OCI-LY1 (cell line): ENCODE measurements at regions not wholly inside any gene's neighbourhood (a gene's known extent, or its start where the extent isn't known, plus 50 kb on each side); places are given as distances from the start of the nearest gene placed in this dataset.

ENCODE experiments used
- H2AFZ ChIP-seq: fragments of 200-600 bp; sonication (generic), shearing (Covaris generic); 2 replicates; pipeline ENCODE4 v1.6.0; 2014; ENCODE audit warnings: antibody characterized with exemption, mild to moderate bottlenecking, low read length
- H3F3A ChIP-seq: fragments of 200-600 bp; sonication (generic), shearing (Covaris generic); 2 replicates; pipeline ENCODE4 v1.6.0; 2014; ENCODE audit warnings: mild to moderate bottlenecking, antibody characterized with exemption, low read length, moderate library complexity; ENCODE audit not compliant: insufficient read depth
- H3K27ac ChIP-seq: fragments of 200-600 bp; sonication (generic); 2 replicates; pipeline ENCODE4 v1.5.1; 2014; ENCODE audit warnings: low read length, mixed run types, mild to moderate bottlenecking, low read depth; ENCODE audit not compliant: poor library complexity, severe bottlenecking
- H3K27me3 ChIP-seq: fragments of 200-600 bp; sonication (generic); 2 replicates; pipeline ENCODE4 v1.6.0; 2014; ENCODE audit warnings: antibody characterized with exemption, mild to moderate bottlenecking, low read length, moderate library complexity; ENCODE audit not compliant: insufficient read depth
- H3K36me3 ChIP-seq: fragments of 200-600 bp; sonication (generic); 2 replicates; pipeline ENCODE4 v1.6.1; 2014; ENCODE audit warnings: mild to moderate bottlenecking, antibody characterized with exemption, low read length, moderate library complexity, mixed read lengths; ENCODE audit not compliant: insufficient read depth
- H3K4me1 ChIP-seq: fragments of 200-600 bp; sonication (generic); 2 replicates; pipeline ENCODE4 v1.5.1; 2014; ENCODE audit warnings: mild to moderate bottlenecking, low read length, moderate library complexity; ENCODE audit not compliant: insufficient read depth, severe bottlenecking
- H3K4me2 ChIP-seq: fragments of 200-600 bp; sonication (generic), shearing (Covaris generic); 2 replicates; pipeline ENCODE4 v1.6.1; 2014; ENCODE audit warnings: low read length
- H3K4me3 ChIP-seq: fragments of 200-600 bp; sonication (generic); 2 replicates; pipeline ENCODE4 v1.5.1; 2014; ENCODE audit warnings: low read length, low read depth, mild to moderate bottlenecking, mixed read lengths; ENCODE audit not compliant: poor library complexity, severe bottlenecking
- H3K79me2 ChIP-seq: fragments of 200-600 bp; shearing (Covaris generic); 2 replicates; pipeline ENCODE4 v1.6.1; 2016; ENCODE audit warnings: mixed run types, low read length, mixed read lengths; ENCODE audit not compliant: insufficient read depth
- H3K9ac ChIP-seq: fragments of 200-600 bp; sonication (generic), shearing (Covaris generic); 2 replicates; pipeline ENCODE4 v1.6.1; 2014; ENCODE audit warnings: mild to moderate bottlenecking, low read length, mixed read lengths
- H3K9me2 ChIP-seq: fragments of 200-600 bp; sonication (generic), shearing (Covaris generic); 2 replicates; pipeline ENCODE4 v1.6.1; 2014; ENCODE audit warnings: low read depth, mild to moderate bottlenecking, low read length, mixed read lengths
- H3K9me3 ChIP-seq: fragments of 200-600 bp; shearing (Covaris generic); 2 replicates; pipeline ENCODE4 v1.6.1; 2014; ENCODE audit warnings: low read length, mixed read lengths
- H4K20me1 ChIP-seq: fragments of 200-600 bp; sonication (generic), shearing (Covaris generic); 2 replicates; pipeline ENCODE4 v1.6.0; 2016; ENCODE audit warnings: mild to moderate bottlenecking, low read length; ENCODE audit not compliant: insufficient read depth
- CTCF ChIP-seq: fragments of 200-600 bp; sonication (generic), shearing (Covaris generic); IDR thresholded peaks from 2 replicates; pipeline ENCODE4 v1.5.1; 2017; ENCODE audit warnings: mild to moderate bottlenecking, antibody characterized with exemption, low read length, moderate library complexity, mixed read lengths
- EZH2 ChIP-seq: fragments of 200-600 bp; sonication (generic), shearing (Covaris generic); IDR thresholded peaks from 2 replicates; pipeline ENCODE4 v1.8.0; 2017; ENCODE audit warnings: borderline replicate concordance, mixed run types, mild to moderate bottlenecking, antibody characterized with exemption, low read length, moderate library complexity, mixed read lengths

DNA sequence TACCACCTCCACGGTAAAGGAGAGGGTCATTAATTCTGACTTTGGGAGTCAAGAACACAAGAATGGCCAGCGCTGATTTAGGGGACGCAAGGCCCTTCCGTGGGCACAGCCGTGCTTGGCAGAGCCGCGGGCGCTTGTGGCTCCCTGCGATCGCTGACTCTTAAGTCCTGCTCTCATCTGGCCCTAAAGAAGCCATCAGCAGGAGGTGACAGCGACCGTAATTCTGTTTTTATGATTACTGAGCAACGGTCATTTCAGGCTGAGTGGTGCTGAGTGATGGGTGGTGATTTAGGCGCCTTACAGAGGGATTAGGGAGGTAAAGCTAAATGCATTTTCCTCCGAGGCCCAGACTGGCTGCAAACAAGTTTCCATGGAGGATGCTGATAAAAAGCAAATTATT lies 364.6 kb upstream of the SULF2 start:
- no peaks in the 10 kb centered on the region for H3K4me1 ChIP-seq
- H3K9ac ChIP-seq: no peak overlapping the region
- no peak overlapping the region for H3K4me3 ChIP-seq
- H3K27me3 ChIP-seq: no peaks in the 10 kb centered on the region
- H3F3A ChIP-seq: no peaks in the 10 kb centered on the region
- H3K9me3 ChIP-seq: no peaks in the 10 kb centered on the region
- H3K4me2 ChIP-seq: no peak overlapping the region
- H3K9me2 ChIP-seq: no peaks in the 10 kb centered on the region
- no peaks in the 10 kb centered on the region for H3K36me3 ChIP-seq
- H3K27ac ChIP-seq: no peak overlapping the region
- no peak overlapping the region for H2AFZ ChIP-seq
- H4K20me1 ChIP-seq: no peaks in the 10 kb centered on the region
- no peaks in the 10 kb centered on the region for H3K79me2 ChIP-seq
- no peak for TF ChIP-seq CTCF

GRCh38 chr20:48148916-48149672 lies 363.8 kb upstream of the SULF2 start:
- Histone ChIP-seq H2AFZ (no peak overlapping the region), H3K4me3 (no peak overlapping the region), H3K27ac (no peak overlapping the region), H3K79me2 (no peaks in the 10 kb centered on the region), H3K9me3 (no peaks in the 10 kb centered on the region), H3K36me3 (no peaks in the 10 kb centered on the region), H4K20me1 (no peaks in the 10 kb centered on the region), H3K4me2 (no peak overlapping the region), H3K4me1 (no peaks in the 10 kb centered on the region), H3F3A (no peaks in the 10 kb centered on the region), H3K9me2 (no peaks in the 10 kb centered on the region), H3K9ac (no peak overlapping the region), H3K27me3 (no peaks in the 10 kb centered on the region; the same call in 1 of the 2 replicates)
- TF ChIP-seq CTCF (no peak), EZH2 (no peak)

DNA sequence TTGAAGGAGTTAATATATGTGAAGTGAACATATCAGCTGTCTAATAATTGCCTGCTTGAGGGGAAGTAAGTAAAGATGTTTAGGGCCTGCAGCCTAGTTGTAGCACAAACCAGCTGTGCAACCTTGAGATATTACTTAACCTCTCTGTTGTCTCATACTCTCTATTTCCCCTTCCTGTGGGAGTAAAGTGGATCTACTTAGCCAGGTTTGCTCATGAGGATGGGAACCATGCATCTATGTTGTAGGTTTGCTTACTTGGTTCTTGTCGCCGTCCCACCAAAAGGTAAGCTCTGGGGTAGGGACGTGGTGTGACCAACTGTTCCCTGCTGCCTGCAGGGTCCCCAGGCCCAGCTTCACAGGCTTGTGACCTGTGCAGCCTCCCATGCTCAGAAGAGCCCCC lies 362.7 kb upstream of the SULF2 start:
- Histone ChIP-seq H3K79me2 (no peaks in the 10 kb centered on the region), H3K4me1 (no peaks in the 10 kb centered on the region), H3K27me3 (no peaks in the 10 kb centered on the region; the same call in 1 of the 2 replicates), H3F3A (no peaks in the 10 kb centered on the region), H3K27ac (no peak overlapping the region), H3K9ac (no peak overlapping the region), H2AFZ (no peak overlapping the region), H4K20me1 (no peaks in the 10 kb centered on the region), H3K4me2 (no peak overlapping the region), H3K4me3 (no peak overlapping the region), H3K36me3 (no peaks in the 10 kb centered on the region), H3K9me2 (no peaks in the 10 kb centered on the region), H3K9me3 (no peaks in the 10 kb centered on the region)
- TF ChIP-seq EZH2: no peak

- no peaks in the 10 kb centered on the region for H3K9me2 ChIP-seq
- no peaks in the 10 kb centered on the region for H3K4me1 ChIP-seq
- no peaks in the 10 kb centered on the region for H3K79me2 ChIP-seq
- no peaks in the 10 kb centered on the region for H4K20me1 ChIP-seq
- H3K4me3 ChIP-seq: no peak overlapping the region
- H3K9me3 ChIP-seq: no peaks in the 10 kb centered on the region
- H3F3A ChIP-seq: no peaks in the 10 kb centered on the region
- H3K9ac ChIP-seq: no peak overlapping the region
- no peak overlapping the region for H2AFZ ChIP-seq
- TF ChIP-seq EZH2: no peak
- no peak for TF ChIP-seq CTCF
- no peak overlapping the region for H3K27ac ChIP-seq
- H3K36me3 ChIP-seq: no peaks in the 10 kb centered on the region
- H3K27me3 ChIP-seq: no peaks in the 10 kb centered on the region; the same call in 1 of the 2 replicates
- H3K4me2 ChIP-seq: no peak overlapping the region
Observed at GRCh38 chr20:48147311-48147710, 362.0 kb upstream of the SULF2 start.
